ENCODE measurements at regions not wholly inside any gene's neighbourhood (a gene's known extent, or its start where the extent isn't known, plus 50 kb on each side); places are given as distances from the start of the nearest gene placed in this dataset.
"Not testable (repeated sequence)": the region's sequence is repeated elsewhere in the genome, so short reads cannot be mapped to it uniquely, and the experiment has no call there.

DNA sequence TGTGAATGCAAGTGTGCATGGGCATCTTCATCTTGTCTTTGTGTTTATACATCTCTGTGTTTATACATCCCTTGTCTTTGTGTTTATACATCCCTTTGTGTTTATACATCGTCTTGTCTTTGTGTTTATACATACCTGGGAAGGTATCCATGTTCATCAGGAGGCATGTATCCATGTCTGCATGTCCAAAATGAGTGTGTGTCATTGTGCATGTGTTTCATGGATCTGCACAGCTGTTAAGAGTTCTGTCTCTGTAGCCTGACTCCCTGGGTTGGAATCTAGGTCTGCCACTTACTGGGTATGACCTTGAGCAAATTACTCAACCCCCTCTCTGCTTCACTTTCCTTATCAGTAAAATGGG, 50.1 kb upstream of the SIRPA start:
- DNase-seq = no peak

DNA sequence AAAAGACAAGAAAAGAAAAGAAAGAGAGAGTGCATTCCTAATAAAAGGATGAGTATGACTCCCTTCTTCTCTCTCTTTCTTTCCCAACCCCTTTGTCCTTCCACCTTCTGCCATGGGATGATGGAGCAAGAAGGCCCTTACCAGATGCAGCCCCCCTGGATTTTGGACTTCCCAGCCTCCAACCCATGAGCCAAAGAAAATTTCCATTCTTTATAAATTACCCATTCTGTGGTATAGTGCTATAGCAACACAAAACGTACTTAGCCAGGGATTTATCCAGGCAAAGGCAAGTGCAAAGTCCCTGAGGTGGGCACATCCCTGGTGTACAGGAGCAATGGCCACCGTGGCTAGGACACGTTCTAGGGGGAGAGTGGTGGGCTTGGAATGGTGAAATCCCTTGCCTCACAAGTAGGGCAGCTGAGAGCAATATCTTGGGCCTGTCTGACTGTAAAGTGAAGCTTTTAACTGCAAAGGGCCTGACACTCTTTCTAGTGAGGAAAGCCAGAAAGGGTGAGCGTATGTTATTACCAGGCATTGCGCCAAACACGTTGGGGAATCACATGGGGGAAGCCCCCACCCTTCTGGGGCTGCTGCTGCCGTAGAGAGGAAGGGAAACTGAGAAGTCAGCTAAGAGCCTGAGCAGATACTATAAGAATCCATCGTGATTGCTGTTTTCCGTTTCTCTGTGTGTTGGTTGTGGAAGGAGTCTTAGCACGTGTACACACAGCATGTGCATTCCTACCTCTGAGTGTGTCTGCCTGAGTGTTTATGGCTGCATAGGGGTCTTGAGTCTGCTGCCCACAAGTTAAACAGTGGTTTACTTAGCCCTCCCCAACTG, 50.7 kb upstream of the SIRPA start:
- peak in 1 of 5 donors; percentile 55 for DNase-seq

DNA sequence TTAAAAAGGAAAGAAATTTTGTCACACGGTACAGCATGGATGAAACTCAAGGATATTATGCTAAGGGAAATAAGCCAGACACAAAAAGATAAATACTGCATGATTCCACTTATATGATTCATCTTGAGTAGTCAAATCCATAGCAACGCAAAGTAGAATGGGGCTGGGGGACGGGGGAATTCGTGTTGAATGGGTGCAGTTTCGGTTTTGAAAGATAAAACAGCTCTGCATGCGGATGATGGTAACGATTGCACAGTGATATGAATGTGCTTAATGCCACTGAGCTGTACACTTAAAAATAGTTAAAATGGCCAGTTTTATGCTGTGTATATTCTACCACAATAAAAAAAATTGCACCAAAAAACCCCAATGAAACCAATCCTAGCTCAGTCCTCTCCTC, 52.9 kb upstream of the SIRPA start:
- no peak for DNase-seq

DNA sequence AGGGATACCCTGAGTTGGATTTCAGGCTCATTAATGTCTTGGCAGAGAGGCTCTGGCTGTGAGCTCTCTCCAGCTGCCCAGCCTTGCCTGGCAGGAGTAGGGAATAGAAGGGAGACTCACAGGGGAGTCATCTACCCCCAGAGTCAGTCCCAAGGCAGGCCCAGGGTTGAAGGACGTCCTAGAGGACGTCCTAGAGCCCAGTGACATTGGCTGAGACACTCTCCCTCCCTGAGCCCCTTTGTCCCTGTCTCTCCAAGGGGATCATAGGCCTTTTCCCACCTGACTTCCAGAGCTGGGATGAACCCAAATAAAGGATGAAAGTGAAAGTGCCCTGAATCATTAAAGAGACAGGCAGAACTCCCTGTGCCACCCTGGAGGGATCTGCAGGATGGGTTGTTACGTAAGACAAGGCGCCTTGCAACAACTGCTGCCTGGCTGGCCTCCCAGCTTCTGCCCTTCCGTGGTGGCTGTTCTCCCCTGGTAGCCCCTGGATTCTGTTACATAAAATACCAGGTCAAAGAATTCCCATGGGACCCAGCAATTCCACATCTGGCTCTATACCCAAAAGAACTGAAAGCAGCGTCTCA, 53.6 kb upstream of the SIRPA start:
- DNase-seq = no peak

DNA sequence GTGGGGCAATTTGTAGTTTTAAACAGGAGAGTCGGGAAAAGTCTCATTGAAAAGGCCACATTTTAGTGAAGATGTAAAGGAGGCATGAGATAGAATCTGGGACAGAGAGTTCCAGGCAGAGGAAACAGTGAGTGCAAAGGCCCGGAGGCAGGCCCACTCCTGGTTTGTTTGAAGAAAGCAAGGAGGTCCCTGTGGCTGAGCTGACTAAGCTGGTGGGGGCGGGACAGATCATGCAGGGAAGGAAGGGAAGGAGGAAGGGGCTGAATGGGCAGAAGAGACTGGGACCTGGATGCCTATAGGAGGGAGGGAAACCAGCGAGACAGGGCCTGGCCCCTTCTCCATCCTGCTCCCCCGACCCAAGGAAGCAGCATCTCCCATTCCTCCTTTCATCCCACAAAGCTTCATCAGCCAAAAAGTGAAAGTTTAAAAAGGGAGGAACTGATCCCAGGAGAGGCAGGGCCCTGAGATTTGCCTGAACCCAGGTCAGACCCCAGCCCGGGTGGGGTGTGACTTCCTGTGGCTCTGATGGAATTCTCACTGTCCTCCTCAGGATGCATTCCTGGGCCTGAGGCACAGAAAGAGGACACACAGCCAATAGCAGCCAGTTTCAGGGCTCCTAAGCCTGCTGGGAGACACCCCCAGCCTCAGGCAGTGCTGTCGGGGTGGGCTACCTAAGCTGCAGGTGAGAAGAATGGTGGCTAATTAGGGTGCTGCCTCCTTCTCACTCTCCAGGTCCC, 54.2 kb upstream of the SIRPA start:
- no peak for DNase-seq

DNA sequence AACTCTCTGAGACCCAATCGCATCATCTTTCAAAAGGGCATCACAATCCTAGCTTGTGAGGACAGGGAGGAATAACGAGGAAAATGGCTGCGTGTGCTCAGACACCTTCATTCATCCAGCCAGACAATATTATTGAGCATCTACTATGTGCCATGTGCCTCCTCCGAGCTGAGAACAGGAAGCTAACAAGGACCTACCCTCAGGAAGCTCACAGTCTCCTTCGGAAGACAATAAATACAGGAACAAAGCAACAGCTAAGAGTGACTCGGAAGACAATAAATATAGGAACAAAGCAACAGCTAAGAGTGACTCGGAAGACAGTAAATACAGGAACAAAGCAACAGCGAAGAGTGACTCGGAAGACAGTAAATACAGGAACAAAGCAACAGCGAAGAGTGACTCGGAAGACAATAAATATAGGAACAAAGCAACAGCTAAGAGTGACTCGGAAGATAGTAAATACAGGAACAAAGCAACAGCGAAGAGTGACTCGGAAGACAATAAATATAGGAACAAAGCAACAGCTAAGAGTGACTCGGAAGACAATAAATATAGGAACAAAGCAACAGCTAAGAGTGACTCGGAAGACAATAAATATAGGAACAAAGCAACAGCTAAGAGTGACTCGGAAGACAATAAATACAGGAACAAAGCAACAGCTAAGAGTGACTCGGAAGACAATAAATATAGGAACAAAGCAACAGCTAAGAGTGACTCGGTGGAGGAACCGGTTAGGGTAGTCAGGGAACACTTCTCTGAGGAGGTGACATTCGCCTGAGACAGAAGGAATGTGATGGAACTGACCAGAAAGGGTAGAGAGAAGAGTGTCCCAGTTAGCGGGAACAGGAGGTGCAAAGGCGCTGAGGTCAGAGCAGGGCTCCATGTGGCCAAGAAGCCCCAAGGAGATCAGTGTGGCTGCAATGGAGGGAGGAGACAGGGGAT, 55.6 kb upstream of the SIRPA start:
- not testable (repeated sequence) for DNase-seq

DNA sequence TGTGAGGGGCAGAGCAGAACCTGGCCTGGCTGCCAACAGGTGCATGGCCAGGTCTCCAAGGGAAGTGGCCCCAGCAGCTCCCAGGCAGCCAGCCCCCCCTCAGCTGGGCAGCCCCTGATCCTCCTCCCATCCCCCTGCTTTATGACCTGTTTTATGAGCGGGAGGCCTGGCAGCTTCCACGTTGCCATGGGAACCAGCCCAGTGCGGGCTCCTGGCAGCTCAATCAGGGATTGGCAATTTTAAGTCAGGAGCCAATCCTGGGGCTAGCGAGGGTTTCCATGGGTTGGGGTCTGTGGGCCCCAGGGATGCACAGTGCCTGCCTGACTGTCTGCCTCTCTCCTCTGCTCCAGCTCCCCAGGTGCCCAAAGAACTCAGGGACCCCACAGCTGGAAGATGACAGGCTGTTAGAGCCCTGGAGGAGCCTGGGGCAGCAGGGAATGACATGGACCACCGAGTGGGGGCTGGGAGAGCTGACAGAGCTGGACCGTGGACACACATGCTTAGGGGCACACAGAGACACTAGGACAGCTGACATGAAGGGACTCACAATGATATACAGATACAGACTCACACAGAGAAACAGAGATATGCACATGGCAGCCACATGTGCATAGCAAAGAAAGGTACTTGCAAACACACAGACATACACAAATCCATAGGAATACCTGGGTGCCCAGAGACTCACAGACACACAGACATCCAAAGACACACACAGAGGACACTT, 56.5 kb upstream of the SIRPA start:
- no peak for DNase-seq

DNA sequence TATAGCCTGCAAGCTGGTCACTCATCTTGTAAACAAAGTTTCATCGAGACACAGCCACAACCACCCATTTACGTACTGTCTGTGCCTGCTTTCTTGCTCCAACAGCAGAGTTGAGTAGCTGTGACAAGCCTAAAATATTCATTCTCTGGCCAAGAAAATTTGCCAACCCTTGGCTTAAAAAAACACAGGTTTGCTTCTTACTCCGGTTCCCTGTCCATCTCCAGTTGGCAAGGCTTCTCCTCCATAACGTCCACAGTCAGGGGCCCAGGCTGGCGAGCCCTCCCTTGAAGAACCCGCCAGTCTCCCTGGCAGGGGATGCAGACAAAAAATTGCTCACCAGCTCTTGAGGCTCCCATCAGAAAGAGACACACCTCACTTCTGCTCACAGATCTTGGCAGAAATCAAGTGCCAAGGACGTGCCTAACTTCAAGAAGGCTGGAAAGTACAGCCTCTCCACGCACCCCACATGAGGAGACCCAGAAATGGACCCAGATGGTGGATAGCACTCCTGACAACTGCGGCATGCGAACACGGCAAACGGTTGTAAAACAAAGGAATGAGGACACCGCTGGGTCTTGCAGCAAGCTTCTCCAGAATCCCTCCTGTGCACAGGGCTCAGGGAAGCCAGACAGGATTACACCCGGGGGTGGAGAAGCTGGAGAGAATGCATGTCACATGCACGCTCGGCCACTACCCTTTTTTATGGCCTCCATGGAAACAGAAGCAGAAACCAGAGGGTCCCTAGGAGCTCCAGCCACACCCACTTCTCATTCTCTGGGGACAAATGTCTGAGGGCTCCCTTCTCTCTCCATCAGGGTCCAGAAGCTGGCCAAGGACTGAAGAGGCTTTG, 59.8 kb upstream of the SIRPA start:
- DNase-seq = no peak

DNA sequence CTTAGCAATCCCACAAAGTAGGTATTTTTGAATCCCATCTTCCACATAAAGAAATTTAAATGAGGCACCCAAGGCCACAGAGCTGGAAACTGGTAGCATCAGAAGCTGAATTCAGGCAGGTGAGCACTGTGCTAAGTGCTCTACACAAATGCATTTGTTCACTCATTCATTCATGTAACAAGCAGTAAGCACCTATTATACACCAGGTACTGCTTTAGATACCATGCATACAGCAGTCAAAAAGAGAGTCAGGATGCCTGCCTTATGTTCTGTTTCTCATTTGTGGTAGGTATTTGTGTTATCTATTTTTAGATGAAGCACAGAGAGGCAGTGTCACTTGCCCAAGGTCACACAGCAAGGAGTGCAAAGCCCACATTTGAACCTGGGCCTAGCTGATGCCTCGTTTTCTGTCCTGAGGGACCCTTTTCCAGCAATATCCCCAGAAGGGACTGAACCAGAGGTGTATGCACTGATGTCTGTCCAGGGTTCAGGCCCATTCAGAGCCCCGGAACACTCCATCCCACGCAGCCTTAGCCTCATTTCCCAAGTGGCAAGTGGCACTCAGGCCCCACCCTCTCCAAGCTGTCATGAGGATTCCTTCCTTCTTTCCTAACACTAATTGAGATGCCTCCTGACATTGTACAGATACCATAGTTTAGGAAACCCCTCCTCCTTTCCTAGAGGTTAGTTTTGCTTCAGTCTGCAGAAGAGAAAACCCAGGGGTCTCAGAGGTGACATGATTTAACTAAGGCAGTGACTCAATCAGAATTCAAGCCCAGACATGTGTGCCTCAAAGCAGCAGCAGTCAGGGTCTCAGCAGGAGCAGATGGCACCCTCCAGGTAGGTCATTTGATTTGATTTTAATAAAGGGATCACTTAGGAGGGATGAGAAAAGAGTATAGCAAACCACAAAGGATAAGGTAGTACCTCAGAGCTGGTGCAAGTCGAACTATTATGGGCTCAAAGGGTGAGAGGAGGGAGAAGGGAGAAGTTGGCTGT, 61.2 kb upstream of the SIRPA start:
- no peak for DNase-seq

DNA sequence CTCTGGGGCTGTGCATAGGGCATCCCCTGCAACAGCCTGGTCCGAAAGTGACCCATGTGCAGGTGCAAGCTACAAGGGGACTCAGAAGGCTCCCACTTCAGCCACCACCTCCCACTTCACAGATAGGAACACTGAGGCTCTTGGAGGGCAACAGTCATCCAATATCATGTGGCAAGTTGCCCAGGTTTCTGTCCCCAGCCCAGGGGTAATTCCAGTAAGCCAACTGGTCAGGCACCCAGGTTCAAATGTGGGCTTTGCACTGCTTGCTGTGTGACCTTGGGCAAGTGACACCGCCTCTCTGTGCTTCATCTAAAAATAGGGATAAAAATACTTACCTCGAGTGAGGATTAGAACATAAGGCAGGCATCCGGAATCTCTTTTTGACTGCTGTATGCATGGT, 62.0 kb upstream of the SIRPA start:
- no peak for DNase-seq

DNA sequence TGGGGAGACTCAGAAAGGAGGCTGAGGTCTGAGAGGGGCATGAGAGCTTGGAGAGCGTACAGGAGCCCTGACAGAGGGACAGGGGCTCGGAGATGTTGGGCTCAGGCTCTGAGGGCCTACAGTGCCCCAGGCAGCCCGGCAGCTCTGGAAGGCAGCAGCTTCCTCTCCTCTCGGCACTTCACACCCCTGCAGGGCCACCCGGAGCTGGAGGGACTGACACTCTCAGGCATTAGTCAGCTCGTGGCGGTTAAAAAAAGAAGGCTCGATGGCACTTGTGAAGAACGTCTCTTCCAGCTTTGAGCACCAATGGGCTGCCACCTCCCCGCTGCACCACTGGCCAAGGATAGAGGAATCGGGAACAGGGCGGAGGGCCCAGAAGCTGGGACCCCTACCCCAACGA, 62.6 kb upstream of the SIRPA start:
- no peak for DNase-seq

DNA sequence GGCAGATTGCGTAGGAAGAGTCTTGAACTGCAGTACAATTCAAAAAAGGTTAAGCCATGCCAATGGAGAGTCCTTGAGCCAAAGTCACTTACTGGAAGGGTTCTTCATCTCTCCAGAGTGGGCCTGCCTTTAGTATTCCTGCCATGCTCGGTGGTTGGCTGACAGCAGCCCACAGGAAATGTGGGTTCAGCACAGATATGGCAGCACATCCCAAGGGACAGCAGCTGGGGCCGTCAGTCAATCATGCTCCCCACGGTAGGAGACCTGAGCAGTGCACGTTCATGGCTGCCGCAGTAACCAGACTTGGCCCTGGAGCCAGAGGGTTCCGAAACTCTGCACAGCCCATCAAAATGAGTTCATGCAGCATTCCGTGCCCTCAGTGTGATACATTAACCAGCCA, 63.6 kb upstream of the SIRPA start:
- DNase-seq = no peak

DNA sequence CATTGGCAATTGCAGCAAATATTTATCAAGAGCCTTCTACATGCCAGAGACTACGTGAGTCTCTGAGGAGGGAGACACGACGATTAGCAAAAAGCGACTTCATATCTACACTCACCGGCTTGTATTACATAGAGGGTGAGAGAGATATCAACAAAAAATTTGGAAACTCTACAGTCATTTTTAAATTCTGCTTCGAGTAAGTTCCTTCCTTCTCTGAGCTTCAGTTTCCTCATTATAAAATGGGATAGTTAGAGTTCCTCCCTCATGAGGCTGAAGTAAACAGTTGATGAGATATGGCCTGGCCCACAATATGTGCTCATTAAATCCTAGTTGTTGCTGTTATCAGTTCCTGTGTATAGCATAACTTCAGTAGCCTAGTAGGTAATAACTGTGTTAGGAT, 64.1 kb upstream of the SIRPA start:
- no peak for DNase-seq

DNA sequence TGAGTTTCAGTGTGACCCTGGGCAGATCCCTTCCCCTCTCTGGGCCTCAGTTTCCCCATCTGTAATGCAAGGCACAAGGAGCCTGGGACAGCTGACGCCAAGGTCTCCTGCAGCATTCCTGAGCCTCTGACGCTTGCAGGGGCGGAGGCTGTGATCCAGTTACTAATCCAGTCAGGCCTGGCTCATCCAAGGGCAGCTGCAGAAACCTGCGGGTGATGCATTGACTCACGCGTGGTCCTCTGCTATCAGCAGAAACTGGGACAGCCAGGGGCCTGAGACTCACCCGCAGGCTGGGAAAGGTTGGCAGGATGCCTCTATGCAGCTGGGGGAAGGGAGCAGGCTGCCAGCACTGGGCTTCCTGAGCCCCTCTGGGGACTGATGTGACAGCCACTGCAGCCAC, 65.0 kb upstream of the SIRPA start:
- DNase-seq = no peak

DNA sequence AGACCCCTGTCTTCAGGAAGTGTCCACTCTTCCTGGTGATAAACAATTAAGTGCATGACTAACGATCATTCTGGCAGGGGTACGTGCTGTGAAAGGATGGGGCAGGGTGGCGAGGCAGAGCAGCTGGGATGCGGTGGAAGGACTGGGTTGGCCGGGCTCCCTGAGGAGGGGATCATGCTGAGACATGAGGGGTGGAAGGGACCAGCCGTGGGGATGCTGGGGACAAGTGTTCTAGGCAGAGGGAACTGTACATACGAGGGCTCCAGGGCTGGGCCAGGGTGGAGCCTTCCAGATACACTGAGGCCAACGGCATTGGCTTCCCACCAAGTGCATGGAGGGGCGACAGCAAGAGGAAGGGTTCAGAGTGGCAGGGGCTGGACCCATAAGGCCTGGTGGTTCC, 65.7 kb upstream of the SIRPA start:
- DNase-seq = no peak

DNA sequence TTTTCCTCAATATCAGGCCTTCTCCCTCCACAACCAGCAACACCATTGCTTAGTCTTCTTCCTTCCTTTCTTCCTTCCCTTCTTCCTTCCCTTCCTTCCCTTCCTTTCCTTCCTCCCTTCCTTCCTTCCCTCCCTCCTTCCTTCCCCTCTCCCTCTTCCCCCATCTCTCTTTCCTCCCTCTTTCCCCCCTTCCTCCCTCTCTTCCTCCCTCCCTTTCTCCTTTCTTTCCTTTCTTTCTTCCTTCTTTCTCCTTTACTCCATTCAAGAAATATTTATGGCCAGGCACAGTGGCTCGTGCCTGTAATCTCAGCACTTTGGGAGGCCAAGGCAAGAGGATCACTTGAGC, 66.4 kb upstream of the SIRPA start:
- DNase-seq = no peak

DNA sequence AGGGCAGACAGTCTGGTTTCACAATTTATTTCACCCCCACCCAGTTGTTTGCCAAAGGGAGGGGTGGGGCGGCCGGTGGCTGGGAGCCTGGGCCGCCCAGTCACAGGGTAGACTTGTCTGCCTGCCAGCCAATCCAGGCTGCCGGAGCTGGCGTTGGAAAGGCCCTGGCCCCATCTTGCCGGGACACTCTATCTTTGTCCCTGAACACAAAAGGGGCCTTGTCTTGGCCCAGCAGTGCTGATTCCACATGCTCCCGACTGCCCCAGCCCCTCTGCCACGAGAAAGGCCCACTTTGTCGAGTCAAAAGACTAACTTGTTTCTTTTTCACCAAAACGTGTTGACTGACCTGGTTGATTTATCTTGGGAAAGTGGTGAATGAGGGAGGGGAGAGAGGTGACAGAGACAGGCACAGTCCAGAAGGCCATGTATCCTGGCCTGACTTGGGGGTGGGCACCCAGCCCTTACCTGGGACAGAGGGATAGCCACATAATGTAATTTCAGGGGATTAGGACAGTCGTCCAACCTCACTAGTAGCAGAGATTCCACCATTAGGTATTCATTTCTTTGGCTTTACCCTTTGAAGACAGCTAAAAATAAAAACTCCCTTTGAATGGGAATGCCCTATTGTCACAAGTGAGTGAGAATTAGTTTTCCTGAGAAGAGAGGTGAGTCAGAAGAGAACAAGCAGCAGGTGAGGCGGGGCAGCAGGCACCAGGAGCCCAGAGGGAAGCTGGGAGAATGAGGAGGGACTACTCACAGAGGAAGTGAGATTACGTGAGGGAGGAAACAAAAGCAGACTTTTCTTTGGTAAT, 67.0 kb upstream of the SIRPA start:
- DNase-seq = no peak

DNA sequence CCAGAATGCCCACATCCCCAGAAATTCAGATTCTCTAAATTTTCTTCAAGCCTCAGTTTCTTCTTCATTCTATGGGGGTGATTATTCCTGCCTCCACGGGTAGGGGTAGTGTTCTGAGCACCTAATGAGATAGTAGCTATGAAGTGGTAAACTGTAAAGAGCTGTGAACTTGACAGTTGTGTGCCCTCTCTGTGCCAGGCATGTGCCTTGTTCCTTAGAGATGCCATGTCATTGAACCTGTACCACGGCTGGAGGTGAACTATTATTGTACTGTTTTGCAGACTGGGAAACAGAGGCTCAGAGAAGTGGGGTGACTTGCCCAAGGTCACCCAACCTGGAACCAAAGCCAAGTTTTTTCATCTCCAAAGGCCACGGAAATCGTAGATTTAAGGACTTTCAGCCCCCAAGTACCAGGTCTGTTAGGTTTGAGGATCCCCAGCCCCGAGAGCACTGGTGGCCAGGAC, 67.7 kb upstream of the SIRPA start:
- no peak for DNase-seq

DNA sequence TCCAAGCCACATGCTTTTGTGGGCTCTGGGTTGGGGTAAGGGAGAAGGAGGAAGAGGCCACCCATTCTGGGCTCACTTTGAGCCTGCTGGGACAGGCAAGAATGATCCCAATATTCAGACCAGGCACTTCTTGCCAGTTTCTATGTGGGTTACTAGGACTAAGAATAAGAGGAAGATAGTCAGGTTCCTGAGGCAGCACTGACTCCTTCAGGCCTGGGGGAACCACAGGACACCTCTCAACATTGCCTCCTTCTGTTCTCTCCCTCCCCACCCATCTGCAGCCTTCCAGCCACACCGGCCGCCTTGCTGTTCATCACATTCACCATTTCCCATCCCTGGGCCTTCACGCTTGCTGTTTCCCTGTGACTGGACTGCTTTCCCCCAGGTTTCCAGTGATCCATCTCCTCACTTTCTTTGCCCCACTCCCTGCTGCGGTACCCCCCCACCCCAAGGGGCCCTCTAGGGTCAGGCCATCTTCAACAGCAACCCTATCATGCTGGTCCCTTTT, 69.2 kb upstream of the SIRPA start:
- no peak for DNase-seq
